Stomach (tissue), 8 donors: ENCODE measurements at regions not wholly inside any gene's neighbourhood (a gene's known extent, or its start where the extent isn't known, plus 50 kb on each side); places are given as distances from the start of the nearest gene placed in this dataset.

ENCODE experiments used
- DNase-seq, 2 donors: peaks; one replicate each; pipeline versions ENCODE4 v3.0.0 to v3.0.0-alpha.2; 2013 to 2019
- H3K27ac ChIP-seq, 5 donors: fragments of 200-600 bp in 4 of 5; sonication (generic) in 4 of 5; one replicate each; pipeline ENCODE4 v1.5.1; 2013 to 2019; ENCODE audit warnings: mild to moderate bottlenecking in 1 of 5, moderate library complexity in 1 of 5
- H3K27me3 ChIP-seq, 3 donors: fragments of 200-600 bp; sonication (generic); one replicate each; pipeline ENCODE4 v1.5.1; 2017 to 2019; ENCODE audit warnings: mixed run types in 1 of 3
- H3K36me3 ChIP-seq, 4 donors: fragments of 200-600 bp; sonication (generic); 1 replicate in 3 of 4; 2 replicates in 1 of 4; pipeline ENCODE4 v1.5.1; 2016 to 2019
- H3K4me1 ChIP-seq, 4 donors: fragments of 200-600 bp; sonication (generic); one replicate each; pipeline ENCODE4 v1.5.1; 2016 to 2019
- H3K4me3 ChIP-seq, 4 donors: fragments of 200-600 bp; sonication (generic) in 3 of 4; one replicate each; pipeline ENCODE4 v1.5.1; 2016 to 2019; ENCODE audit warnings: mild to moderate bottlenecking in 1 of 4
- H3K9me3 ChIP-seq, 4 donors: fragments of 200-600 bp; sonication (generic); one replicate each; pipeline ENCODE4 v1.5.1; 2016 to 2019
- CTCF ChIP-seq, 7 experiments: fragments of 450-650 bp in 4 of 7; fragments of 200-600 bp in 3 of 7; sonication (generic) in 3 of 7; IDR thresholded peaks; one replicate each; pipeline ENCODE4 v1.5.1; 2016 to 2019; ENCODE audit warnings: antibody characterized with exemption in 7 of 7, control low read depth in 2 of 7, mild to moderate bottlenecking in 1 of 7
- EP300 ChIP-seq: sonication (generic); formaldehyde crosslinking; IDR thresholded peaks from one replicate; pipeline ENCODE4 v1.6.1; 2017; ENCODE audit warnings: antibody characterized with exemption
- POLR2A ChIP-seq, 4 donors: fragments of 450-650 bp; IDR thresholded peaks; one replicate each; pipeline ENCODE4 v1.6.1; 2016; ENCODE audit warnings: antibody characterized with exemption in 4 of 4, control low read depth in 2 of 4, mild to moderate bottlenecking in 1 of 4, moderate library complexity in 1 of 4
- POLR2AphosphoS5 ChIP-seq, 3 donors: sonication (generic); formaldehyde crosslinking; IDR thresholded peaks; one replicate each; pipeline ENCODE4 v1.6.1; 2016; ENCODE audit warnings: antibody characterized with exemption in 3 of 3
- WGBS, 5 donors: extraction: QIAGEN DNeasy Blood & Tissue Kit in 3 of 5; methylation state at CpG; one replicate each; pipeline versions ENCODE4 v1.1.5 to v1.1.7; 2013 to 2018; 5-methylcytosine and 5-hydroxymethylcytosine counted together
- intact Hi-C: fragments of 100-400 bp; cut with DNase I; formaldehyde crosslinking; loops from one replicate; pipeline ENCODE4 v1.15.1; 2023; ENCODE audit warnings: low total_unique reads
- donor health status: healthy with polysubstance abuse.
- donor health status: Bipolar disorder and iron deficiency.
- donor health status: healthy.

DNA sequence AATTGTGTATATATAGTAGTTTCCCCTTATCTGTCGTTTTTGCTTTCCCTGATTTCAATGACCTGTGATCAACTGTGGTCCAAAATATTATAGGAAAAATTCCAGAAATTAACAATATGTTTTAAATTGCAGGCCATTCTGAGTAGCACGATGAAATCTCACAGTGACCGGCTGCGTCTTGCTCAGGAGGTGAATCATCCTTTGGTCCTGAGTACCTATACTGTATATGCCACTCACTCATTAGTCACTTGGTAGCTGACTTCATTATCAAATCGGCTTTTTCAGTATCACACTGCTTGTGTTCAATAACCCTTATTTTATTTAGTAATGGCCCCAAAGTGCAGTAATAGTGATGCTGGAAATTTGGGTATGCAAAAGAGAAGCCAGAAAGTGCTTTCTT is 728.3 kb upstream of the EYS start:
- Histone ChIP-seq H3K36me3 (no peaks in the 10 kb centered on the region), H3K4me3 (no peak overlapping the region), H3K27me3 (no peaks in the 10 kb centered on the region), H3K9me3 (no peaks in the 10 kb centered on the region), H3K27ac (no peak overlapping the region), H3K4me1 (no peaks in the 10 kb centered on the region)
- 79 to 90% (median 84%) methylated on average over 5 of the region's 5 CpGs for WGBS, 5 donors
- DNase-seq: no peak
- intact Hi-C loops: no loop called here
- TF ChIP-seq EP300 (no peak), POLR2AphosphoS5 (IDR thresholded peaks at IDR 0.05) (no peak), CTCF (IDR thresholded peaks at IDR 0.05) (no peak), POLR2A (IDR thresholded peaks at IDR 0.05) (no peak)

GRCh38 chr6:66429210-66429609 is 722.2 kb upstream of the EYS start:
- DNase-seq: peak in 1 of 2 donors; percentile 81
- Histone ChIP-seq H3K27ac (no peak overlapping the region), H3K4me1 (no peaks in the 10 kb centered on the region), H3K9me3 (peaks cover 4 to 24% (median 13%) of the 10 kb centered on the region in 4 donors), H3K27me3 (no peaks in the 10 kb centered on the region), H3K36me3 (no peaks in the 10 kb centered on the region), H3K4me3 (no peak overlapping the region)
- 37 to 68% (median 62%) methylated on average over 2 of the region's 2 CpGs for WGBS, 5 donors
- intact Hi-C loops: no loop called here
- TF ChIP-seq CTCF (IDR thresholded peaks at IDR 0.05) (no peak), POLR2A (IDR thresholded peaks at IDR 0.05) (no peak), EP300 (no peak), POLR2AphosphoS5 (IDR thresholded peaks at IDR 0.05) (no peak)

DNA sequence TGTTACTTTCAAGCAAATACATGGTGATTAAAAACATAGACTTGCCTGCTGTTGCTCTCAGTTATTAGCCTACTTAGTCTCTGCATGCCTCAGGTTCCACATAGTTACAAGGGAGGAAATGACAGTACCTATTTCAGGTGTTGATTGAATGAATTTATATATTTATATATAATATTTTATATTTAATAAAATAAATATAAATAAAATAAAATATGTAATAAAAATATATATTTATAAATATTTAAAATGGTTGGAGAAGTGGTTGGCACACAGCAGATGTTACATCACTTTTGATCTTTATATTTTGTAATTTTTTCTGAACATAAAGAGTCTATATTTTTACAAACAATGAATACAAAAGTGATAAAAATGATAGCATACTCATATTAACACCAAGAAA is 716.0 kb upstream of the EYS start:
- H3K27me3 ChIP-seq: no peaks in the 10 kb centered on the region
- intact Hi-C loops: no loop called here
- no peak overlapping the region for H3K27ac ChIP-seq
- H3K36me3 ChIP-seq: no peaks in the 10 kb centered on the region
- DNase-seq: no peak
- H3K4me3 ChIP-seq: no peak overlapping the region
- H3K4me1 ChIP-seq: no peaks in the 10 kb centered on the region
- H3K9me3 ChIP-seq: peaks cover 4 to 21% (median 13%) of the 10 kb centered on the region in 4 donors
- no peak for TF ChIP-seq EP300

GRCh38 chr6:66421570-66421969 is 714.5 kb upstream of the EYS start:
- H3K36me3 ChIP-seq: no peaks in the 10 kb centered on the region
- no peak for TF ChIP-seq POLR2AphosphoS5 (IDR thresholded peaks at IDR 0.05)
- TF ChIP-seq EP300: no peak
- no peak for TF ChIP-seq CTCF (IDR thresholded peaks at IDR 0.05)
- no peak for TF ChIP-seq POLR2A (IDR thresholded peaks at IDR 0.05)
- no peaks in the 10 kb centered on the region for H3K4me1 ChIP-seq
- no peak overlapping the region for H3K4me3 ChIP-seq
- H3K27me3 ChIP-seq: no peaks in the 10 kb centered on the region
- no peak overlapping the region for H3K27ac ChIP-seq
- intact Hi-C loops: no loop called here
- peaks cover 0 to 8% (median 6%) of the 10 kb centered on the region in 4 donors for H3K9me3 ChIP-seq
- WGBS, 5 donors: 47 to 63% (median 53%) methylated on average over 3 of the region's 3 CpGs
- DNase-seq: peak in 1 of 2 donors; percentile 8

DNA sequence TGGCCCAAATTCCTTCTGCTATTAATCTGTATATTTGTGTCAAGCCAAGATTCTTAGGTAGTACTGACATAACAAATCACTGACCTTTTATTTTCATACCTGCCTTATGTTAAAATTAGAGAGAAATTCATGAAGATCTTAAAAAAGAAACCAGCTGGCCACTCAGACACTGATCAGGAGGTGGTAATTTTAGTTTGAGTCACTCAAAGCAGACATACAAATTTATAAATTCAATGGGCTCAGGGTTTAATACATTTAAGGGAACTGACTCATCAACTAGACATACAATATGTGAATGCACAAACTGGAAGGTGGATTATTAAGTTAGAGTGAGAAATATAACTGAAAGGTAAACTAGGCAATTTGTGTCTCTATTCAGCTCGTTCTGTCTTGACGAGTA is 711.9 kb upstream of the EYS start:
- intact Hi-C loops: no loop called here
- TF ChIP-seq POLR2A (IDR thresholded peaks at IDR 0.05) (no peak), EP300 (no peak), POLR2AphosphoS5 (IDR thresholded peaks at IDR 0.05) (no peak), CTCF (IDR thresholded peaks at IDR 0.05) (no peak)
- Histone ChIP-seq H3K27me3 (no peaks in the 10 kb centered on the region), H3K27ac (no peak overlapping the region), H3K4me3 (no peak overlapping the region), H3K9me3 (no peaks in the 10 kb centered on the region), H3K4me1 (no peaks in the 10 kb centered on the region), H3K36me3 (no peaks in the 10 kb centered on the region)
- DNase-seq: no peak
- WGBS, 5 donors: 81 to 96% (median 89%) methylated on average over 2 of the region's 2 CpGs
